ENCODE measurements at regions not wholly inside any gene's neighbourhood (a gene's known extent, or its start where the extent isn't known, plus 50 kb on each side); places are given as distances from the start of the nearest gene placed in this dataset.
A peak's percentile ranks its signal among the peaks of the same experiment; 100 is the strongest.

DNA sequence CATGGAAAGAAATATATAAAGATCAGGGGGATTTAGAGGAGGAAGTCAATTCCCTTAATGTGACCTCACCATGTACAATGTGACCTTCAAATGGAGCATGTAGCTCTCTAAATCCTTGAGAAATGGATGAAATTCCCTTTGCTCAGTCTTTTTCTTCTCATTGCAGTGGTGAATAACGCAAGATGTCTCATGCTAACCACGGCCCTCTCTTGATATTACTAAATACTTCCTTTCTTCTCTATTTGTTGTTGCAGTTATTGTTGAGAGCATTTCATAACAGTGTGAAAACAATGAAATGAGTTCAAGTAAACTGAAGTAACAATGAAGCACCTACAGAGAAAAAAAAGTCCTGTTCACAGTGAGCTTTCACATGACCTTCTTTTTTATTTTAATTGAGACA is 55.6 kb downstream of the ZNF281 start:
- peak; percentile 77 for DNase-seq

DNA sequence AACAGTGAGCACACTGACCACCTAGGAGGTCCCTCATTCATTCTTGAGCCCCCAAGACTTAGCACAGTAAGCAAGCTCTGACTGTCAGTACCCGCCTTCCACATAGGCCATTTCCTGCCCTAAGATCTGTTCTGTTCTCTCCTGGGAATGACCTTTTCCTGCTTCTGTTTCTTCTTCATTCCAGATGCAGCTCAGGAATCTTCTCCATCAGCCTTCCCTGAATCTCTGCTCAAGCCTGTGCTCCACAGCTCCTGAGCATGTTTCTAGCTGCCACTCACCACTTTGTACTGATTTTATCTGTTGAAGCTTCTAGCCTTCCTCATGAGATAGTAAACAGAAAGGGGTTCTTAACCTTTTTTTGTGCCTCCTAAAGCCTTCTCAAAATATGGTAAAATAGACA is 56.6 kb downstream of the ZNF281 start:
- no peak for DNase-seq

DNA sequence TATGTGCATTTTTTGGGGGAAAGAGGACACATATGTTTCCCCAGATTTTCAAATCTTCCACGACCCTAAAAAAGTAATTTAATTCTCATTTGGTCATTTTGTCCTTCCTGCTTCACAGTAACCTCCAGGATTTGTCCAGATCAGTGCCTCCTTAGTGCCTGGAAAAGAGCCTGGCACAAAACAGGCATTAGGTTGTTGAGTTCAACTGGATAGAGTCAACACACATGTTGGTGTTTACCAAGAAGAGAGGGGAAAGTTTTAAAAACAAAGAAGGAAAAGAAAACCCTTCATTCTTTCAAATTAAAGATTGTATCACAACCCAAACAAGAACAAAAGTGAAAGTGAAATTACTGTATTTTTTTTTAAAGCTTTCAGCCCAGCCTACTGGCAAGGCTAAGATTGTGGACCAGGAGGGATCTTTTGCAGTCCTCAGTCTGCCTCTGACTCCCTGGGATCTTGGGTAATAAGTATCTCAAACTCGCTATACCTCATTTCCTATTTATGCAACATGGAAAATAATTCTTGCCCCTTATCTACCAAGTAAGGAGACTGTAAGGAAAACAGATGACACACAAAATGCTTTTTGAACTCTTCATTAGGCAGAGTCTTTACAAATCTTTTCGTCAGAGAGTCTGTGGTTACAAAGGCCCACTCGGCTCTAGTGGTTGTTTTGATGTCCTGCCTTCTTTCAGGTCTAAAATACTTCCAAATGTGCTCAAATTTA is 57.8 kb downstream of the ZNF281 start:
- DNase-seq: peak; percentile 23

DNA sequence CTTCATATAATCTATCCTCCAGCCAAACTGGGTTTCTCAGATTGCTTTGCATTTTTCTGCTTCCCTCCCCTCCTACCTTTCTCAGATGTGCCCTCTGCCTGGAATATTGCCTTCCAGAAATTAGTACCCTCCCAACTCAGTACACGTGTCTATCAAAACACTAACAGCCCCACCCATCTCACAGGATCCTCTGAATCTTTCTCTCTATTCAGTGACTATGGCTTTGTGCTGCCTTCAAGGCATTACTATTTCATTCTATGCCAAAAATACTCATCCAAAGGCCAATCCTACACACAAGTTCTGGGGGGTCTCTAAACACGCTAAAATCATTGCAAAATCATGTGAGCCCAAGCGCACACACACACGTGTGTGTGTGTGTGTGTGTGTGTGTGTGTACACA is 58.4 kb downstream of the ZNF281 start:
- DNase-seq: no peak

DNA sequence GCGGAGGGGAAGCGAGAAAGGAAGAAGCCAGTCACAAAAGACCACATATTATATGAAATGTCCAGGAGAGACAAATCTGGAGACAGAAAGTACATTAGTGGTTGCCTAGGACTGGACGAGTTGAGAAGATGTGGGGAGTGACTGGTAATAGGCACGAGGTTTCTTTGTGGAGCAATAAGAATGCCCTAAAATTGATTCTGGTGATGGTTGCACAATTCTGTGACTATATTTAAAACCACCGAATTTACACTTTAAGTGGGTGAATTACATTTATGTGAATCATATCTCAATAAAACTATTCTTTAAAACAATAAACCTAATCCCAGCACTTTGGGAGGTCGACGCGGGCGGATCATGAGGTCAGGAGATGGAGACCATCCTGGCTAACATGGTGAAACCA is 63.1 kb downstream of the ZNF281 start:
- DNase-seq: no peak

DNA sequence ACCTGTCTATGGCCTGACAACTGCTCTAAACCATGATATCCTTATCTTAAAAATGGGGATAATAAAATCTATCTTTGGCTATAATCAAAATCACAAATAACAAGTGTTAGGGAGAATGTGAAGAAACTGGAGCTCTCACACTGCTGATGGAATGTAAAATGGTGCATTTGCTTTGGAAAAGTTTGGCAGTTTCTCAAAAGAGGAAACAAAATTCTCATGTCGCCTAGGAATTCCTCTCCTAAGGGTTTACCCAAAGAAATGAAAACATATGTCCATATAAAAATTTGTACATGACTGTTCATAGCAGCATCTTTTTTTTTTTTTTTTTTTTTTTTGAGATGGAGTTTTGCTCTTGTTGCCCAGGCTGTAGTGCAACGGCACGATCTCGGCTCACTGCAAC is 64.3 kb downstream of the ZNF281 start:
- DNase-seq: no peak

DNA sequence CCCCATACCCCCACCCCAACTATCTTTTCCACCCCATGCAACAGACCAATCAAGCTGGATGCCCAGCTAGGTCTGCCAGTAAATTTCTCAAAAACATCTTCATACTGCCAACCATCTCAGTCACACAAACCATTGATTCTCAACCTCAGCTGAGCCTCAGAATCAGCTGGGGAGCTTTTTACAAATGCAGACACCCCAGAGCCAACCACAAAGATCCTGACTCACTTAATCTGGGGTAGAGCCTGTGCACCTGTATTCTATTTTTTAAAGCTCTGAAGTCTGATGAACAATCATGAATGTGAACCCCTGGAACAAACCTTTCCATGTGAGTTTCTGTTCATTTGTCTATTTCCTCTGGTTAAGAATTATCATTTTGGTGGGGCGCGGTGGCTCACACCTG is 66.0 kb downstream of the ZNF281 start:
- no peak for DNase-seq

DNA sequence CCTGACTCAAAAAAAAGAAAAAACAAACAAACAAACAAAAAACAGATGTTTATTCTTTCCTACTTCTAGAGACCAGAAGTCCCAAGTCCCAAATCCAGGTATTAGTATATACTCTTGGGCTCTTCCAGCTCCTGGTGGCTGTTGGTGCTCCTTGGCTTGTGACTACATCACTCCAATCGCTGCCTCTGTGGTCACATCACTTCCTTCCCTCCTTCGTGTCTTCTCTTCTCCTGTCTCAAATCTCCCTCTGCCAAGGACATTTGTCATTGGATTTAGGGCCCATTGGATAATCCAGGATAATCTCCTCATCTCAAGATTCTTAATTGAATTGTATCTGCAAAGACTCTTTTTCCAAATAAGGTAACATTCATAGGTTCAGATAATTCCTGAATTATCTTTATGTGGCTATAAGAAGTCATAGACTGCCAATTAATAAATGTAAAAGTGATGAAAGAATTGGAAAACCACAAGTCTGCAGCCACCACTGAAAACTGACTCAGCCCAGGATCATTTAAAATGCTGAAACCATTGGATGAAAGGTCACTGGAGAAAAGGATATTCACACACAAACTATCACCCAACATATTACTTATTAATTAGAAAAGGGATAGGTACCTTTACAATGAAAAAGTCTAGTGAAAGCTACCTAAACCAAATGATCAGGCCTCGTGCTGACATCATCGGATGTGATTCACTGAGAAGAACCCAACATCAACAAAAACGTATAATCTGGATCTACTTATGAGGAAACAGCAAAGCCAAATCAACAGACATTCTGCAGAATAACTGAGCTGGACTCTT is 67.1 kb downstream of the ZNF281 start:
- no peak for DNase-seq

DNA sequence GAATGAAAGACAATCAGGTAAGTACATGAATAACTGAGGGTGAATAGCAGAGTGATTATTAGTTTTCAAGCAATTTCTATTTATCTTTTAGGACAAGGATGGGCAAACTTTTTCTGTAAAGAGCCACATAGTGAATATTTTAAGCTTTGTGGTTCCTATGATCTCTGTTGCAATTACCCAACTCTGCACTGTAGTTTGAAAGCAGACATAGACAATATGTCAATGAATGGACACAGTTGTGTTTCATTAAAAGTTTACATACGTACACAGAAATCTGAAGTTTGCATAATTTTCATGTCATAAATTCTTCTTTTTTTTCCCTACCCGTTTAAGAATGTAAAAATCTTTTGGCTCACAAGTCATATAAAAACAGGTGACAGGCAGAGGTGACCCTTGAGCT is 71.4 kb downstream of the ZNF281 start:
- DNase-seq: no peak

DNA sequence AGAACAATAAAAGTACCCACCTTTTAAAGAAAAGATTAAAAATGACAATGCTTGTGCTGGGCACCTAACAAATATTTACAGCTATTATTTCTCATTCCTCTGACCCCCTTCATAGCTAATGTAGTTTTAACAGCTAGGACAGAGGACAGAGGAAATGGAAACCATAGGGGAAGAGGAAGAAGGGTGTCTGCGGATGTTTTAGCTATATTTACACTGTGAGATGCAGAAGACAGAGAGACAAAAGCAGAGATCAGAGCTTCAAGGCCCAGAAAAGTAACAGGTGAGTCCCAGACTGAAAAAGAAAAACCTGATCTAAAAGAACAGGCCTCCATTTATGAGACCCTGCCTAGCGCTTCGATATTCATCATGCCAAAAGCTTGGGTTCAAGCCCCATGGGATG is 72.0 kb downstream of the ZNF281 start:
- DNase-seq: no peak

DNA sequence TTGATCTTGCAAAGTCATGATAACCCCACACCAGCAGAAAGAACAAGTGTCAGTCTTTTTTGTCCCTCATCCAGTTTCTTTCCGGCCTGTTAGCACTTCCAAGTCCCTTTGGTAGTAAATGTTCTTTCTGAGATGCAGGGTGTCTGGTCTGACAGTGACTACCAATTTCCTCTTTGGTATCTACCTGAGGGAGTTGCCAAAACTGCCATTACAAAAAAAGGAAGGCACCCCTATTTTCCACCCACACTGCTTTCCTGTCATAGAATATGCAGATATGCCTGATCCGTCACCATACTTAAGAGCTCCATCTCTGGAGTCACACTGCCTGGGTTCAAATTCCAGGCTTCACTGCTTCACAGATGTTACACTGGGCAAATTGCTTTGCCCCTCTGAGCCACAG is 72.4 kb downstream of the ZNF281 start:
- no peak for DNase-seq

DNA sequence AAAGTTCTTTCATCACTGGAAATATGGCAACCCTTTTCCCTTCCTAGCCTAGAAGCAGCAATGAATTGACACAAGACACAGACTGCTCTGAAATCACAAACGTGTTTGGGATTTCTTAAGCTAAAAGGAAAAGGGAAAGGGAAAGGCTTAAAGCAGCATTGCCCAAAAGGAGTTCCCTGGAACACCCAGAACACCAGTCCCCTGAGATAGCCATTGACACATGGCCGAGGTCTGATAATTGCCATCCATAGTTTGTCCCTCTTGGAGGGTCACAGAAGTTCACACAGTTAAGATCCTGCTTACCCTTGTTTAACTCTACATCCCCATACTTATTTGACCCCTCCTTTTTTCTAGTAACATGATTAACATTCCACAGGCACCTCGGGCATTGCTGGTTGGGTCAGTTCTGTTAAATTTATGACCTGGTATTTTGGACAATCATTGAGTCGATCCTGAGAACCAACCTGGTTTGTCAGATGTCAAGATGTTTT is 72.9 kb downstream of the ZNF281 start:
- DNase-seq: no peak

DNA sequence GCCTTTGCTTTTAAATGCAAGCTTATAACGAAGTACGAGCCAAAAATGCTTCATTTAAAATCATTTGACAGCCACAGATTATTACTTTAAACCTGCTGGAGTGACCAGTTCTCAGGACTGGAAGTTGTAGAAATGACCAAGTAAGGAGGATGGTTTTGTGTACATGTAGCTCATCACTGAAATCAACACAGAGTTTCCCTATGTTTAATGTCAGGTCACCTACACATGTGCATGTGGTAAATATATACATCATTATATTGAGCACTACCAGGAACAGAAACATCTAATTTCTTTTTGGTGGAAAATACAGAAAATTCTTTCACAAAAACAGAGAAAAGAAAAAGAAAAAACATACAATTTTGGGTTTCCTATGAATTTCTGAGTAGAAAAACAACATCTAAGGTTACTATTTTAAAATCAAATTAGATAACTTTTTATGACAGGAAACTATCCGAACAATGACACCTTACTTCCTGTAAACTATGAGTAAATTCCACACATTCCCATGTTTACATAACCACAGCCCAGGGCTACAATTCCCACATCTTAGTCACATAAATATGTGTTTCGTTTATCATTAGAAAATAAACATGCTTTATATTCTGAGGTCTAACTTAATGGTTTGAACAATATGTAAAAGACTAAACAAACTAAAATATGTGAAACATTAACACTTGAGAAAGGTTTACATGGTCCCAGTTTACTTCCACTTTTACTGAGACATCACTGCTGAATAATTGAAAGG is 73.6 kb downstream of the ZNF281 start:
- no peak for DNase-seq

DNA sequence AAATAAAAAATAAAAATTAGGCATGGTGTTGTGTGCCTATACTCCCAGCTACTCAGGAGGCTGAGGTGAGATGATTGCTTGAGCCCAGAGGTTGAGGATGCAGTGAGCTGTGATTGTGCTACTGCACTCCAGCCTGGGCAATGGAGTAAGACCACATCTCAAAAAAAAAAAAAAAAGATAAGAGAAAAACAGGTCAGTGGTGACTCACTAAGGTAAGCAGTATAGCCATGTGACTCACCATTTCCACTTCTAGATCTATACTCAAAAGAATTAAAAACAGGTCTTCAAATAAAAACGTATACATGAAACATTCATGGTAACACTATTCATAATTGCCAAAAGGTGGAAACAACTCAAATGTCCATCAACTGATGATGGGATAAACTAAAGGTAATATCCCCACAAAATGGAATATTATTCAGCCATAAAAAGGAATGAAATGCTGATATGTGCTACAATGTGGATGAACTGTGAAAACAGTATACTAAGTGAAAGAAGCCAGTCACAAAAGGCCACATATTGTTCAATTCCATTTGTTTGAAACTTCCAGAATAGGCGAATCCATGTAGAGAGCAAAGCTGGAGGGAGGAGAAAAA is 75.1 kb downstream of the ZNF281 start:
- DNase-seq: no peak

DNA sequence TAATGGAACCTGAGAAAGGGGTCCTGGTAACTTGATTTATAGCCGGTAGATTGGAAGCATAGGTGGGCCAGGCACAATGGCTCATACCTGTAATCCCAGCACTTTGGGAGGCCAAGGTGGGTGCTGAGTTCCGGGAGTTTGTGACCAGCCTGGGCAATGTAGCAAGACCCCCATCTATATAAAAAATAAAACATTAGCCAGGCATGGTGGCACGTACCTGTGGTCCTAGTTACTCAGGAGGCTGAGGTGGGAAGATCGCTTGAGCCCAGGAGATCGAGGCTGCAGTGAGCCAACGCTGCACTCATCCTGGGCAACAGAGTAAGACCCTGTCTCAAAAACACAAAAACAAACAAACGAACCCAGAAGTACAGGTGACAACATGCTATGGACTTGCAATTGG is 76.5 kb downstream of the ZNF281 start:
- no peak for DNase-seq

DNA sequence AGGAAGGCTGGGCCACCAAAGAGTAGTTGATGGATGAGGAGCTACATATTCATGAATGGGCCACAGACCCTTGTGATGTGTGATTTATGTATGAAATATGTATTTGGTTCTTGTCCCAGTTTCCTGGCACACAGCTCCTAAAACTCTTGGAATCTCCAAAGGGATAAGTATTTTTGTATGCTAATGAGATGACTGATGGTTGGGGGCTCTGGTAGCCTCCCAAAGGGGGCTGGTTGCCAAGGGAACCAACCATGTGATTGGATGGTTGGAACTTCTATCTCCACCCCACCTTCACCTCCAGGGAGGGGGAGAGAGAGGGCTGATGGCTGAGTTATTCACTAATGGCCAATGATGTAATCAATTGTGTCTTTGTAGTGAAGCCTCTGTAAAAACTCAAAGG is 77.1 kb downstream of the ZNF281 start:
- no peak for DNase-seq

DNA sequence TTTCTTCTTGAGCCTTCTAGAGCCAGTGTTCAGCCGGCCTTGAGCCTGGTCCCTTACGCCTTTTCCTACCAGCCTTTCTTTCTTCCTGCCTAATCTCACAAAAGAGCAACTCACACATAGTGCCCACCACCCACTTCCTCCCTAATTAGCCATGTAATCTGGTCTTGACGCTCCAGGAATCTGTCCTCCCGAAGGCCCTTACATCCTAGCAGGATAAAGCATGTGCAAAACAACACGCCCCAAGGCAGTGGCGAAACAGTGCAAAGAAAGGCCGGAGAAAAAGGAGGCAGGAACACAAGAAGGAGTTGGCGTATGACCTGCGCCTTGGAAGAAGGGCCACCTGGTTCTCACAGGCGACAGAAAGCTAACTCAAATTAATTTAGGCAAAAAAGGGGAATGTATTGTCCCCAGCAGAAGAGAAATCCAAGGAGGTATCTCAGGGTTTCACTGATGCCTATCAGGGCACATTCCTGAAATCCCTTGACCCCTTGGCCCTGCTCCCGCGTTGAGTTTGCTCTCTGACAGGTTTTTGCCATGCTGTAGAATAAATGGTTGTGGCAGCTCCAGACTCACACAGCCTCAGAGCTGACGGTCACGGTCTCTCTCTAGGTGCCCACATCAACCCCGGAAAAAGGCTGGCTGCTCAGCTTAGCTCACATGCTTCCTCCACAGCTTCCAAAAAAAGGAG is 79.0 kb downstream of the ZNF281 start:
- DNase-seq: no peak

DNA sequence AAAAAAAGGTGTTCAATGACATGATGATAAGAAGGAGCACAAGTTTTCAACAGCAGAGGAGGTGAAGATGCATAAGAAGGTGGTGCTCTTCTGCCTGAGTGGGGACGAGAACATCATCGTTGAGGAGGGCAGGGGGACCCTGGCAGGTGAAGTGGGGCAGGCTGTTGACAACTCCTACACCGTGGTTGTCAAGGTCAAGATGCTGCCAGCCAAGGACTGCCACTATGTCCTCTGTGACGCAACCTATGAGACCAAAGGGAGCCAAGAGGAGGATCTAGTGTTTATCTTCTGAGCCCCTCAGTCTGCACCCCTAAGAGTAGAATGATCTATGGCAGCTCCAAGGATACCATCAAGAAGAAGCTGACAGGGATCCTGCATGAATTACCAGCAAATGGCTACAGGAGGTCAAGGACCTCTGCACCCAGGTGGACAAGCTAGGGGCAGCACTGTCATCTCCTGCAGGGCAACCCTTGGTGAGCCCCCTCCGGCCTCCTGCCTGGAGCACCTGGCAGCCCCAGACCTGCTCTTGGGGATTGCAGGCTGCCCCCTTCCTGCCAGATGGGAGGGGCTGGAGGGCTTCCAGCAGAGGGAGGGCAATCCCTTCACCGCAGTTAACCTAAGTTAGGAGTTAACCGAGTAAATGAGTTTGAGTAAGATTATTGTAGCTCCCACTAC is 80.5 kb downstream of the ZNF281 start:
- DNase-seq: no peak

DNA sequence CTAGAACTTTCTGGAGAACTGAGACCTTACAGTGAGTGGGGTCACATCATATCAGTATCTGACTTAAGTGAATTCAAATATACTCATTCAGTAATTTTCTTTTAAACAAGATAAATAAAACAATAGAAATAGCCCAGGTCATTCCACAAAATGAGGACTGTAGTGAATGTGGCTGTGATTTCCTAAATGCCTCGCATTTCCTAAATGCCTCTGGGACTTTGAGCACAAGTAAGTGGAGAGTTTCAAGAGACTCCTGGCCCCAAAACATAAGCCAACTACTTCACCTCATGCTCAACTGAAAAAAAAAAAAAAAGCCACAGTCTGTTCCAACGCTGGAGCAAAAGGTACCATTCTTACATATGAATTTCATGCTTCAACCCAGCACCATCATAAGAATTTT is 81.5 kb downstream of the ZNF281 start:
- no peak for DNase-seq

DNA sequence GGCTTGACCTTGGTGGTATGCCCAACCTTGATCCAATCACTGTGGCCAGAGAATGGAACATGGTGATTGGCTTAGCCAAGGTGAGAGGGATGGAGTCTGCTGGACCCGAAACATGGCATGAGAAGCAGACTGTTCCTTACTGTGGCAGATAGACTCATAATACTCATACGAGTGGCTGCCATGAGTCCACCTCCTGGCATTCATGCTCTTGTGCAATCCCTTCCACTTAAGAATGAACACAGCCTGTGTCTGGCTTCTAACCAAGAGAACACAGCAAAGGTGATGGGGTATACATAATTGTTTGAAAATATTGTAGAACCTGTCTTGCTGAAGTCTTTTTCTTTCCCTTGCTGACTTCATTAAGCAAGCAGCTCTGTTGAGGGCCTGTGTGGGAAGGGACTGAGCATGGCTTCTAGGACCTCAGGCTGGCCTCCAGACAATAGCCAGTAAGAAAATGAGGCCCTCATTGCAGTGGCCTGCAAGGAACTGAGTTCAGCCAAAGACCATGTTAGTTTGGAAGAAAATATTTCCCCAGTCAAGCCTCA is 85.9 kb downstream of the ZNF281 start:
- no peak for DNase-seq

DNA sequence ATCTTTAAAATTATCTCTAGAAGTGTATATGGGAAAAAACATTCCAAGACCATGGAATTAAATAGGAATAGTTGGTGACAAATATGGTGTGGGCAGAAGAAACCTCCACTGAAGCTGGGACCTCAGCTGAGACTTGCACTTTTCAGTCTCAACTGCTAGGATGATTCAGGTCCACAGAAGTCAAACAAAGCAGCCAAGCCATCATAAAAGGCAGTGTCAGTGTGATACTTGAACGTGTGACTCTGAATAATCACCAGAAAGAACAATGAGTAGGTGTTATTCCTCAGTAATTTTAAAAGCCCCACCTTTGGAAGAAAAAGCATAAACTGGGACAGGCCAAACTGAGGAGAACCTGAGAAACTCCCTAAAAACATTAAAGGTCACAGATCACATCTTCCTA is 90.7 kb downstream of the ZNF281 start:
- no peak for DNase-seq

DNA sequence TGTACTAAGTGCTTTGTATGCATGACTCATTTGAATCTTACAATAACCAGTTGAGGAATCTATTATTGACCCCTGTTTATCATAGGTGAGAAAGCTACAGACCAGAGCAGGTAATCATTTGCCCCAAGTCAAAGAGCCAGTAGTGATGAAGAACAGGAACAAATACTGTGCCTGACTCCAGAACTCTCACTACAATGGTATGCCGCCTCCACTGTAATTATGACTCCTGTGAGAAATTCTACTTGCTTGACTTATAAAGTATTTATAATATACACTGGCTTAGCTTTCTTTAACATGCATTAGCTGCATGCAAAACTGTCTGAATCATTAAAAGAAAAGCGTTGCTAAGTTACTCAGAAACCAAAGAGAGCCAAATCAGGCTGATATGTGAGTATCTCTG is 92.6 kb downstream of the ZNF281 start:
- DNase-seq: no peak

All from activated CD4-positive, alpha-beta T cell treated with anti-CD3 and anti-CD28 coated beads, Interleukin-2, amount 50 U/mL, for 16 hours (primary cell).